ENCODE measurements at regions not wholly inside any gene's neighbourhood (a gene's known extent, or its start where the extent isn't known, plus 50 kb on each side); places are given as distances from the start of the nearest gene placed in this dataset.

DNA sequence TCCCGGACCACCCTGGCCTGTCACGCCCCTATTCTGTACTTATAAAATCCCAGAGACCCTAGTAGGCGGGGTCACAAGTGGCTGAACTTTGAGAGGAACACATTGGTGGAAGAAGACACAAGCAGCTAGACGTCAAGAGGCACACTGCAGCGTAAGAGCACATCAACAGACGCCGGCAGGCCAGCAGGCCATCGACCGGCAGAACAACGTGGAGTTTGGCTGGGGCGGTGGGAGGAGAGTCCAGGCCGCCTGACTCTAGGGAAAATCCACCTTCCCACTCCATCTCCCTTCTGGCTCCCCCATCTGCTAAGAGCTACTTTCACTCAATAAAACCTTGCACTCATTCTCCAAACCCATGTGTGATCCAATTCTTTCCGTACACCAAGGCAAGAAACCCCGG is 601.8 kb upstream of the CDH2 start:
- TF ChIP-seq, protein P1, sequence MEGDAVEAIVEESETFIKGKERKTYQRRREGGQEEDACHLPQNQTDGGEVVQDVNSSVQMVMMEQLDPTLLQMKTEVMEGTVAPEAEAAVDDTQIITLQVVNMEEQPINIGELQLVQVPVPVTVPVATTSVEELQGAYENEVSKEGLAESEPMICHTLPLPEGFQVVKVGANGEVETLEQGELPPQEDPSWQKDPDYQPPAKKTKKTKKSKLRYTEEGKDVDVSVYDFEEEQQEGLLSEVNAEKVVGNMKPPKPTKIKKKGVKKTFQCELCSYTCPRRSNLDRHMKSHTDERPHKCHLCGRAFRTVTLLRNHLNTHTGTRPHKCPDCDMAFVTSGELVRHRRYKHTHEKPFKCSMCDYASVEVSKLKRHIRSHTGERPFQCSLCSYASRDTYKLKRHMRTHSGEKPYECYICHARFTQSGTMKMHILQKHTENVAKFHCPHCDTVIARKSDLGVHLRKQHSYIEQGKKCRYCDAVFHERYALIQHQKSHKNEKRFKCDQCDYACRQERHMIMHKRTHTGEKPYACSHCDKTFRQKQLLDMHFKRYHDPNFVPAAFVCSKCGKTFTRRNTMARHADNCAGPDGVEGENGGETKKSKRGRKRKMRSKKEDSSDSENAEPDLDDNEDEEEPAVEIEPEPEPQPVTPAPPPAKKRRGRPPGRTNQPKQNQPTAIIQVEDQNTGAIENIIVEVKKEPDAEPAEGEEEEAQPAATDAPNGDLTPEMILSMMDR (IDR thresholded peaks at IDR 0.05; ENCODE audit: insufficient read depth, low read length) = no peak
- DNase-seq (ENCODE audit: low read depth) = no peak
- H3K4me3 ChIP-seq (ENCODE audit: low read depth, low read length) = no peak overlapping the region

DNA sequence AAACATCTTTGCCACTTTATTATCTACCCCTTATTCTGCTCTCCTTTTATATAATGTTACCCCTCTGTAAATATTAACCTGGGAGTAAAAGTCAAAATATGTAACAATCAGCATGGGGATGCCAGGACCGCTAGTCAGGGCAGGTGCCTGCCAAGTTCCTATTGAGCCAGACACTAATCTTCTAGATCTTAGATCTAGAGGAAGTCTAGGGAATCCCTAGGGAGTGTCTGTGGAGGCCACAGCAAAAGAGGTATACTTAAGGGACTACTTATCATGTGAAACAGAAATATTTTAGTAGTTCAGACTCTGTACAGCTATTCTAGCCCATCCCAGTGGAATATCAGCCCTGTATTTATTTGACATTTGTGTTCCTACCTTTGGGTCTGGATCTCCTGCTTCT is 600.8 kb upstream of the CDH2 start:
- DNase-seq (ENCODE audit: low read depth) = no peak
- no peak overlapping the region for H3K4me3 ChIP-seq (ENCODE audit: low read depth, low read length)
- TF ChIP-seq, protein P1 (IDR thresholded peaks at IDR 0.05; ENCODE audit: insufficient read depth, low read length) = no peak

DNA sequence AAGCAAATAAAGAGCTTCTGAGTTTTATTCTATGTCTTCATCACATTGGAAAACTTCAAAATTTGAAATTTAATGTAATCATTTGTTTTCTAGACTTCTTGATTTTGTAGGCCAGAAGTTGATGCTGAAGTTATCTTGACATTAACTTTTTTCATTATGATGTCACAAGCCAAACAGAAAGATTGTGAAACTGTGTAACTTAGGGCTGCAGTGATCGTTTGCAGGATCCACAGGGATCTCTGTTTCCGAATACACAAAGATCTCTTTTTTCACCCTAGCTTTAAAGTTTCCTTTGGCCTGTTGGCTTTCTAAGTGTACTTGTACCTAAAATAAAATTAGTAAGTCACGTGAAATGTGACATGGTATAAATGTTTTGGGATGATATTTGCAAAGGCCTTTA is 594.9 kb upstream of the CDH2 start:
- peak; percentile 51 for DNase-seq (ENCODE audit: low read depth)
- TF ChIP-seq, protein P1 (IDR thresholded peaks at IDR 0.05; ENCODE audit: insufficient read depth, low read length) = no peak
- no peak overlapping the region for H3K4me3 ChIP-seq (ENCODE audit: low read depth, low read length)

DNA sequence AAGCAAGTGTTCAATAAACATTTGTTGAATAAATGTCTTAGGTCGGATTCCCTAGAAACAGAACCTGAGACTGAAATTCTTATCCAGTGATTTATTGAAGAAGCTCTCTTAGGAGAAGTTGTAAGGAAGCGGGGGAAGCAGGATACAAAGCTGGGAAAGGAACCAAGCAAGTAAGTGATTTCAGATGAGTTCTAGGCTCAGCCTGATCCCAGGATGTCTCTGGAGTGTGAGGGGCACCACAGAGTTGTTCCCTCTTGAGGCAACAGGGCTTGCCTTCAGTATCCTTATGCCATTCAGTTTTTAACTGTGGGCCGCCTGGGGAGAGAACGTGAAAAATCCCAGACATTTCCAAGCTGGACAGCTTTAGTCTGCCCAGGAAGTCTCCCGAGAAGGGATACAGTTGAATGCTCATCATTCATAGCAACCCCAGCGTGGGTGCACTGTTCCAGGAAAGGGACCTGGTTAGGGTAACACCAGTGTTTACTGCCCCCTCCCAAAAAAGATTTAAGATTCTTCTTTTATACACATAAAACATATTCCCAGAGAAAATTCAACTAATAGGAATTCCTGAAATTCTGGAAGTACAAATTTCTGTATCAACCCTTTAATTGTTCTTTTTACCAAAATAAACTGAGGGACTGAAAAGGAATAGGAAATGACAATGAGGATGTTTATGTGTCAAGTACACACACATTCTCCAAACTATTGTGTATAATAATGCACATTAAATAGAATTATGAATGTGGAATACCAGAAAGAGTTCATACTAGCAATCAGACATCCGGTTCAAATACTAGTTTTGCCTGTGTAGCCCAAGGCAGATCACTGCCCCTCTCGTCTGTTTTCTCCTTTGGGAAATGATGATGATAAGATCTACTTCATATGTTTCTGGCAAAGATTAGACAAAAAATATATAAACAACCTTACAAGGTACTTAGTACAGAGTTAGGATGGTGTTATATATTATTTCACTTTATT is 592.1 kb upstream of the CDH2 start:
- DNase-seq (ENCODE audit: low read depth) = peak; percentile 44

DNA sequence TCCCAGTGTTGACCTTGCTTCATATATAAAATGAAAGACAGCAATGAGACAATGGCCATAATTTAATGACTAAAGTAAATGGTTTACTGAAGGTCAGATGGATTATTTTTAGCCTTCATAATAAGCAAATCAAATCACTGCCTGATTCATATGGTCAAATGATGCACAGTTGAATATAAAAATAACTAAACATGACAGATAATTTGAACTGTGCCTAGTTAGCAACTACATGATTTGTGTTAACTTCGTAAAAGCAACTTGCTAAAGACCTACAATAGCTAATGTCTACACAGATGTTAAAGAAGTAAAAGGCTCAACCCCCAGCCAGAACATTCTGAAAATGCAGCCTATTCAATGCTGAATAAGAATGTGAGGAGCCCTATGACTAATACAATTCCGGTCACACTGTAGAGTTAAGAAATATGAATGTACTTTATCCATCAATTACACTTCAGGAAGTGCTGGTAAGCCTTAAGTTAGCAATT is 590.8 kb upstream of the CDH2 start:
- DNase-seq (ENCODE audit: low read depth) = peak; percentile 84
- TF ChIP-seq, protein P1 (IDR thresholded peaks at IDR 0.05; ENCODE audit: insufficient read depth, low read length) = no peak
- H3K4me3 ChIP-seq (ENCODE audit: low read depth, low read length) = no peak overlapping the region

More for the DNA sequence above, 592.1 kb upstream of the CDH2 start:
- no peak overlapping the region for H3K4me3 ChIP-seq (ENCODE audit: low read depth, low read length)
- TF ChIP-seq, protein P1 (IDR thresholded peaks at IDR 0.05; ENCODE audit: insufficient read depth, low read length) = no peak

DNA sequence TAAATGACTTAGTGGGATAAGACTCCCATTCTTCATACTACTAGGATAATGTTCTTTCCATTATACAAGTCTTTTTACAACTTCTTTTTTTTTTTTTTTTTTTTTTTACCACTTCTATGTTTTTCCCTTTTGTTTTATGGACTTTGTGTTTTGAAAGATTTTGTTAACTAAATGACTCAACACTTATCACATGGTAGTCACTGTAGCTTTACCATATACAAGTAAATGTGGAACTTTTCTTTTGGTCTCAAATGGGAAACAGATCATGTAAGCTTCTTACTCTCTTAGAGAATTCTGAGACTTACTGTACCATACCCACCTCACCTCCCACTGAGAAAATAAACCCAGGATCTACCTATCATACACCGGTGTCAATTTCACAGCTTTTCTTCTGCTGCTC is 590.3 kb upstream of the CDH2 start:
- no peak overlapping the region for H3K4me3 ChIP-seq (ENCODE audit: low read depth, low read length)
- peak; percentile 44 for DNase-seq (ENCODE audit: low read depth)
- TF ChIP-seq, protein P1 (IDR thresholded peaks at IDR 0.05; ENCODE audit: insufficient read depth, low read length) = no peak
